HG02763 (cell line): ENCODE measurements at regions not wholly inside any gene's neighbourhood (a gene's known extent, or its start where the extent isn't known, plus 50 kb on each side); places are given as distances from the start of the nearest gene placed in this dataset.

Experiments used
- ATAC-seq: cut with Tn5 transposase; IDR thresholded peaks from one replicate; pipeline ENCODE4 v1.9.1; 2021; ENCODE audit warnings: mild to moderate bottlenecking, moderate library complexity; ENCODE audit not compliant: unreplicated experiment

GRCh38 chr10:130941886-130942285 lies 369.6 kb downstream of the TCERG1L start:
- no peak for ATAC-seq

DNA sequence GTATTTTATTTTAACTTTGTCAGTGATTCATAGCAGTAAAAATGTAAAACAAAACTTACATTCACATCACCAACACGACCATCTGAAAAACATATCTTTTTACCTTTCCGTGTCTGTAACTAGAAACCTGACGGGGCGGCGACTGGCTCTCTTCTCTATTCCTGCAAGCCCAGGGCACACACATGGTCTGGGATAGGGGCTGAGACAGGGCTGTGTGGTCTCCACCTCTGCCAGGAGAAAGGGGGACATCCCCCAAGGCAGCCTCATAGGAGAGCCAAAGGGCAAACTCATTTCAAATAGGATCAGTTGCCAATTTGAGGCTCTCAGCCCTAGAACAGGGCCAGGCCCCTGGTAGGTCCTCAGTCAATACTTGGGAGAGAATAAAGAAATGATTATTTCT lies 359.4 kb downstream of the TCERG1L start:
- no peak for ATAC-seq

DNA sequence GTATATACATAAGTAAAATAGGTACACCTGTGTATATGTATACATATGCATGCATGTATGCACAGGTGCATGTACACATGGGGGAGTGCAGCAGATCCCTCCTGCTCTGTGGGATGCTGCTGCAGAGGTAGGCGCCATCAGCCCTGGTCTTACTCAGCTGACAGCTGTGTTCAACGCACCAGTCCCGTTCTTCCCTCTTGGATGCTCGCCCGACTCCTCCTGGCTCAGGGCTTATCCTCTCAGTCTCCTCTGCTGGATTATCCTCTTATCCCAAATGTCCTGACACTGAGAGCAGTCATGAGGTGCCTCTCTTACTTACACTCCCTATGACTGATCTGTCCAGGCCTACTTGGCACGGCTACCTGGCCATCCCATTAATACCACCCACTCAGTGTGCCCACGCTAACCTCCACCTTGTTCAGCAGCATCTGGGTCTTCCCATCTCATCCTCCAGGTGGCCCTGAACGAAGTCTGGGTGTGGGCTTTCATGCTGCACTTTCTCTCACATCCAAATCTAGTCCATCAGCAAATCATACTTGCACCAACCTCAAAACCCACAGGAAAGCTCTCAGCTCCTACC lies 357.1 kb downstream of the TCERG1L start:
- no peak for ATAC-seq

DNA sequence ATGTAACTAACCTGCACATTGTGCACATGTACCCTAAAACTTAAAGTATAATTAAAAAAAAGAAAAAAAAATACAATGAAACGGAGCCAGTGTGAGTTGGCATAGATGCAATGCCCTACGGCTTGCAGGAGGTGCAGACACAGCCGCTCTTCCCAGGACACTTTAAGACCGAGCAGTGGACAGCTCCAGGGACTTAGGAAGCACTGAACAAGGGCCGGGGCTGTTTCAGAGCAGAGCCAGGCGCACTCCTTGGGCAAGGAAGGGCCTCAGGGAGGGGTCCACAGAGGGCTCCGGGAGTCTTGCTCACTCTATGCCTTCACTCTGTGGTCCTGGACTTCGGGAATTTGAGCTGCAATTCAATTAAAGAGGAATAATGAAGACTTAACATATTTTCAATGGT lies 355.3 kb downstream of the TCERG1L start:
- no peak for ATAC-seq

DNA sequence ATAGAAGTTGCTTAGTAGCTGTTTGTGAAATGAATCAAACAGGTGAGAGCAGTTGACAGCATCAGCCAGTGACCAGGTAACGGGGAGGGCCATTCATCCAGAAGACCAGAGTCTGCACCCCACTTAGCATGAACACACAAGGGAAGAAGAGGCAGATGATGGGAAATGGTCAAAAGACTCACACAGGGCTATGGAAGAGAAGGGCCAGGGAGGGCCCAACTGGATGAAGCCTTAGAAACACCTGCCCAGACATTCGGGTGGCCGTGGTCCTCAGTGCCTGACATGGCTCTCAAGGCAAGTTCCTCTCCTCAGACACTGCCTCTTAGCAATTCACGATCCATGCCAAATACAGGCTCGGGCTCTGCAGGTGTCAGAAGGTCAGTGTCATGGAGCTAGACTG lies 354.1 kb downstream of the TCERG1L start:
- ATAC-seq: no peak

GRCh38 chr10:130958003-130958402 lies 353.5 kb downstream of the TCERG1L start:
- no peak for ATAC-seq

DNA sequence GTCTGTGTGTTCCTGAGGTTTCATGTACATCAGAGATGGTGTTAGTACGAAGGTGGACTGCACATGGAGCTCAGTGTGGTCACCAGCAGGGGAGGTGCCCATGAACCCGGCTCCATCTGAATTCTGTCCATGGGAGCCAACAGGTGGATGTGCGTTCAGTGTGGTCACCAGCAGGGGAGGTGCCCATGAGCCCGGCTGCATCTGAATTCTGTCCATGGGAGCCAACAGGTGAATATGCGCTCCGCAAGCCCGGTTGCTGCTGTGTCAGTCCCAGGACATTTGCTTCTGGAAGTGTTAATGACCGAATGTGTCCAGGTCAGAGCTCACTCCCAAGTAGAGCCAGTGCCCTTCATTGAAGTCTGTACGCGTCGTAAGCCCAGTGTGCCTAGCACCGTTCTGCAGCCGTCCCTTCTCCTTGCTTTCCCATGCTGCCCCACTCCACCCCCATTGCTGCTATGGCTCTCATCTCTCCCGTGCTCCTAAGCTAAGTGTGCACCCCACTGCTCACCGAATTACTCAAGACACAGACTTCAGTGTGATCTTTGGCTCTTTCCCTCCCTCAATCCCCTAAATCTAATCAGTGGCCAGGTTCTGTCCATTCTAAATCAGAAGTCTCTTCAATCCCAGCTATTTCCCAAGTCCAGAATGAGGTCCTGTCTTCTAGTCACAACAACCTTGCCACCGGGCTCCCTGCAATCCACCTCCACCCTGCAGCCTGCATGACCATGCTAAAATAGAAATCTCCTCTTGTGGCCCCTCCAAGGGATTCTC lies 352.4 kb downstream of the TCERG1L start:
- no peak for ATAC-seq

DNA sequence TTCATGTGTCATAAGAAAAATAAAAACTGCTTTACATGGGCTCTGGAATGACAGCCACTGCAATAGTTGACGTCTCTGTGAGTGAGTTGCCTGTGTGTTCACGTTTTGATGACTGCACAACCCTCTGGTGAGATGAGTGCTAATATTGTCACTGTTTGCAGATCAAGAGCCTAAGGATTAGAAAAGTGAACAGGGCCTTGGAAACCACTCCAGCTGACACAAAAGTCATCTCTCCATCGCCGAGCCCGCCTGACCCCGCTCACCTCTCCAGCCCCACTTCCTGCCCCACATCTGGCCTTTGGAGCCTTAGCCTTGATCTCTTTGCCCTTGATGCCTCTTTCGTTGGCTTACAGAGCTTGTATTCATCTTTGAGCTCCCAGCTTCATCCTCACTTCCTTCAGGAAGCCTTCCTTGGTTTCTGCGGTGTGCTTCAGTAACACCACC lies 351.7 kb downstream of the TCERG1L start:
- ATAC-seq: no peak

- ATAC-seq: no peak
Measured at GRCh38 chr10:130960531-130960930, 351.0 kb downstream of the TCERG1L start.

- no peak for ATAC-seq
Measured at GRCh38 chr10:130961506-130962239, 349.8 kb downstream of the TCERG1L start.

DNA sequence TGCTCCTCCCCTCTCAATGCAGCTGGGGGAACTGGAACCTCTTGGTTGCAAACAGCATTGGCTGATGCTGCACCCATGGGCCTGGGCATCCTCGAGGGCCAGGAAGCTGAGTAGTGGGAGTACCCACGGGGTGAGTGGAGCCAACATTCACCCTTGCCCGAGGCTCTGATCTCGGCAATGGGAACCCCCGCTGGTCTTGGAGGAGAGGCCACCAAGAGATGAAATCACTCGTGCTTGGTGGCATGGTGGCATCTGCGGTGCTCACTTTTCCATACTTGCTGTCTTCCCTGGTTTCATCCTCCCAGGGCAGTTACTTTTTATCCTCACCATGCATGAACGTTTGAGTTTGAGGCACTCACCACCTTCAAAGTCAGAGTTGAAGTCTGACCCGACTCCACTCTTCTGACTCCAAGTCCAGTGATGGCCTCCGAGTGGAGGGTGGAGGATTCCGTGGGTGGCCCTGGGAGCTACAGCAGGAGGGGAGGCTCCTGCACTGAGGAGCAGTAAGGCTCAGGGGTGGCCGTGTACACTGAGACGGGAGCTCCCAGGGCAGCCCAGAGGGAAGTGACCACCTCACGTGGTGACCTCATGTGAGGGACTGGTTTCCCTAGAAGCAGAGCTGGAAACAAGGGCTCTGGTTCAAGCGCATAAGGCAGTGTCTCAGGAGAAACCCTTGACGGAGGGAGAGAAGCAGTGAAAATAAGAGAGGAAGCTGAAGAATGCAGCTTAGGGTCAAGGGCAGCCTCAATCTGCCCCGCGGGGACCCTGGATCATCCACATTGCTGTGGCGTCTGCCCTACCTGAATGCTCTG lies 349.1 kb downstream of the TCERG1L start:
- no peak for ATAC-seq

- ATAC-seq: no peak
Measured at GRCh38 chr10:130963052-130963393, 348.5 kb downstream of the TCERG1L start.

GRCh38 chr10:130963786-130964522 lies 347.6 kb downstream of the TCERG1L start:
- no peak for ATAC-seq

DNA sequence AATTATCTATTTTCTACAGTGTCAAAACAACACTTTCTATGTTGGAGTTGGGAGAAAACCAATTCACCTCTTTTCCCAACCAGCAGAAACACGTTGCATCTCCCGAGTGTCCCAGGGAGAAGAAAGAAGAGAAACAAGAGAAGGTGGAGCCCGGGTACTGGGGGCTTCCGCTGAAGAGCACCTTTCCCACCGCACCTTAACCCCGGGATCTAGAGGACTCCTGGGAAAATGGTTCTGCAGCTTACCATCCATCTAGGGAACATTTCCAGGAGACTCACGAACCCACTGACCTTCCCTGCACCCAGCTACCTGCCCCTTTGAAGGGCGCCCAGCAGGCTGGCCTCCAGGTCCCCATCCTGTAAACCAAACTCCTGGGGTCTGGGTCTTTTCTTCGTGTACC lies 346.8 kb downstream of the TCERG1L start:
- no peak for ATAC-seq

DNA sequence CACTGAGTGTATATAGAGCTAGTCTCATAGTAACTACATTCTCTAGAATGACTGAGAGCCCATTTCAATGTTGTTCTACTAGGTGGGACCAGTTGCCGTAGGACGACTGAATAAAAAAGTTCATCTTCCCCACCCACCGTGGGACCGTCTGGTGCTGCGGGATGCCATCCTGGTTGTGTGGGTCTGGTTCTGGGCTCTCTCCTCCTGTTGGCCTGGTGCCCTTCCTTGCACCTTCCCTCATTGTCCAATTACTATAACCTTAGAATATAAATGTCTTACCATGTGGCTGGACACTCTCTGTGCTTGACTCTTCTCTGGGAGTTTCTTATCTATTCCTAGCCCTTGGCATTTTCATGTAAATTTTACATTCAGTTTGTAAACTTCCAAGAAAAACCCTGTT lies 344.4 kb downstream of the TCERG1L start:
- ATAC-seq: no peak

GRCh38 chr10:130967784-130968183 lies 343.7 kb downstream of the TCERG1L start:
- no peak for ATAC-seq

DNA sequence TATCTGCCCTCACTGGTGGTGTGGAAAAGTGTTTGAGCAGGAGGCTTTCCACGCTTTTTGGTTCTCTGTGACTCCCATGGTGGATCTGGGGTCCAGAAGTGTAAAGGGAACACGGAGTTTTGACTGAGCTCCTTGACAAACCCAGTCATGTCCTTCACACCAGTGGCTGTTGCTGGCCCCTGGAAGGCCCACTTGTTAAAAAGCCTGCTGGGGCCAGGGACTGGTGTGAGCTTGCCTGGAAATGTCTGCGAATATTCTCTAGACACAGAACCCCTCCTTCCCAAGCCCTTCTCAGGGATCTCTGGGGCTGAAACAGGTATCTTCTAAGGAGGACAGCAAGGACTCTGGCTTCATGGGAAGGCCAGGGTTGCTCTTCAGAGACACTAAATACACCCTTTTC lies 343.0 kb downstream of the TCERG1L start:
- no peak for ATAC-seq

GRCh38 chr10:130968964-130969363 lies 342.6 kb downstream of the TCERG1L start:
- no peak for ATAC-seq

GRCh38 chr10:130969700-130970099 lies 341.8 kb downstream of the TCERG1L start:
- ATAC-seq: no peak

- ATAC-seq: no peak
Measured at GRCh38 chr10:130970341-130971122, 341.0 kb downstream of the TCERG1L start.
